ENCODE measurements at regions not wholly inside any gene's neighbourhood (a gene's known extent, or its start where the extent isn't known, plus 50 kb on each side); places are given as distances from the start of the nearest gene placed in this dataset.
A peak's percentile ranks its signal among the peaks of the same experiment; 100 is the strongest.

GRCh38 chr2:120908314-120908975, 172.8 kb downstream of the GLI2 start:
- Histone ChIP-seq H3K4me3 (no peak overlapping the region), H3K36me3 (no peaks in the 10 kb centered on the region), H3K9me3 (no peaks in the 10 kb centered on the region), H3K27me3 (no peaks in the 10 kb centered on the region), H3K4me1 (peaks cover 3 to 21% (median 11%) of the 10 kb centered on the region in 4 donors), H3K27ac (no peak overlapping the region)
- WGBS, 2 donors: 76 to 100% methylated on average over 2 to 5 of the region's 5 CpGs
- DNase-seq: no peak
- no peak for TF ChIP-seq POLR2A (IDR thresholded peaks at IDR 0.05)
- TF ChIP-seq CTCF (IDR thresholded peaks at IDR 0.05): no peak
- TF ChIP-seq POLR2AphosphoS5 (IDR thresholded peaks at IDR 0.05): no peak
- TF ChIP-seq EP300 (IDR thresholded peaks at IDR 0.05): no peak
- ATAC-seq (ENCODE audit: low FRiP score in 2 of 2): no peak

GRCh38 chr2:120909102-120909501, 173.4 kb downstream of the GLI2 start:
- TF ChIP-seq CTCF (IDR thresholded peaks at IDR 0.05) (no peak), POLR2AphosphoS5 (IDR thresholded peaks at IDR 0.05) (no peak), EP300 (IDR thresholded peaks at IDR 0.05) (no peak), POLR2A (IDR thresholded peaks at IDR 0.05) (no peak)
- no peaks in the 10 kb centered on the region for H3K36me3 ChIP-seq
- H3K9me3 ChIP-seq: no peaks in the 10 kb centered on the region
- H3K4me3 ChIP-seq: no peak overlapping the region
- DNase-seq: no peak
- 83 to 88% methylated on average over 1 to 2 of the region's 2 CpGs for WGBS, 2 donors
- H3K27me3 ChIP-seq: no peaks in the 10 kb centered on the region
- H3K4me1 ChIP-seq: peaks cover 7 to 24% (median 12%) of the 10 kb centered on the region in 4 donors
- ATAC-seq (ENCODE audit: low FRiP score in 2 of 2): no peak
- H3K27ac ChIP-seq: no peak overlapping the region

DNA sequence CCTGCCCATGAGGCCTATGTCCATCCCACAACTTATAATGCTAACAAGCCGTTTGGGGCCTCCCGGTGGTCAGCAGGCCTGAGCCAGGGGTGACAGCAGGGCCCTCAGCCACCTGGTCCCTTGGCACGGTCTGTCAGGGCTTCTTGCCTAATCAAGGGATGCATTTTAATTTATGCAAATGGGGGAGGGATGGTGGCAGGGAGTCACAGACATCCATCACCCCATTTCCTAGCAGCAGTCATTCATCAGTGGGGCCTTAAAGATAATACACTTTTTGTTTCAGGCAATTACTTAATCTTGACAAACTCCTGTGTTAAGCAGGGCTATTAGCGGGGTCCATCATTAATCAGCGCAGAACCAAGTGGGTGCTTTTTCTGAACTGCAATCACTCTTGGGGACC, 174.5 kb downstream of the GLI2 start:
- DNase-seq (no peak), ATAC-seq (ENCODE audit: low FRiP score in 2 of 2) (no peak)
- 94 to 100% methylated on average over 1 to 5 of the region's 5 CpGs for WGBS, 2 donors
- Histone ChIP-seq H3K27me3 (no peaks in the 10 kb centered on the region), H3K27ac (no peak overlapping the region), H3K4me3 (no peak overlapping the region), H3K4me1 (peaks cover 15 to 35% (median 21%) of the 10 kb centered on the region in 4 donors), H3K9me3 (no peaks in the 10 kb centered on the region), H3K36me3 (no peaks in the 10 kb centered on the region)
- TF ChIP-seq POLR2AphosphoS5 (IDR thresholded peaks at IDR 0.05): no peak
- TF ChIP-seq POLR2A (IDR thresholded peaks at IDR 0.05): no peak
- no peak for TF ChIP-seq EP300 (IDR thresholded peaks at IDR 0.05)
- TF ChIP-seq CTCF (IDR thresholded peaks at IDR 0.05): no peak

- peak in 1 of 2 donors; percentile 2 for ATAC-seq (ENCODE audit: low FRiP score in 2 of 2)
- H3K4me1 ChIP-seq: peaks cover 23 to 42% (median 32%) of the 10 kb centered on the region in 4 donors
These were observed 175.6 kb downstream of the GLI2 start for GRCh38 chr2:120910956-120911951.

More at GRCh38 chr2:120910956-120911951, 175.6 kb downstream of the GLI2 start:
- Histone ChIP-seq H3K27ac (peak overlapping the region in 3 of 4 donors; percentile 12 to 76 (median 72)), H3K36me3 (no peaks in the 10 kb centered on the region), H3K9me3 (no peaks in the 10 kb centered on the region), H3K4me3 (no peak overlapping the region), H3K27me3 (no peaks in the 10 kb centered on the region)
- 71 to 75% methylated on average over 15 to 16 of the region's 16 CpGs for WGBS, 2 donors
- no peak for DNase-seq
- TF ChIP-seq POLR2AphosphoS5 (IDR thresholded peaks at IDR 0.05): no peak
- TF ChIP-seq CTCF (IDR thresholded peaks at IDR 0.05): no peak
- TF ChIP-seq POLR2A (IDR thresholded peaks at IDR 0.05): no peak
- TF ChIP-seq EP300 (IDR thresholded peaks at IDR 0.05): no peak

All from upper lobe of left lung (tissue), 6 donors.